Coronary artery (tissue), 2 donors: ENCODE measurements at regions not wholly inside any gene's neighbourhood (a gene's known extent, or its start where the extent isn't known, plus 50 kb on each side); places are given as distances from the start of the nearest gene placed in this dataset.

ENCODE experiments used
- DNase-seq: peaks from one replicate; pipeline ENCODE4 v3.0.0-alpha.2; 2017; ENCODE audit warnings: low spot score
- H3K27ac ChIP-seq, 2 donors: fragments of 200-600 bp; sonication (generic); one replicate each; pipeline ENCODE4 v1.5.1; 2016 to 2019
- H3K4me3 ChIP-seq: fragments of 200-600 bp; sonication (generic); 2 replicates; pipeline ENCODE4 v1.5.1; 2016; ENCODE audit warnings: mild to moderate bottlenecking, moderate library complexity
- TF ChIP-seq, protein P1 (sequence below): fragments of 200-600 bp; sonication (generic); IDR thresholded peaks from one replicate; pipeline ENCODE4 v1.5.1; 2019; ENCODE audit warnings: antibody characterized with exemption

DNA sequence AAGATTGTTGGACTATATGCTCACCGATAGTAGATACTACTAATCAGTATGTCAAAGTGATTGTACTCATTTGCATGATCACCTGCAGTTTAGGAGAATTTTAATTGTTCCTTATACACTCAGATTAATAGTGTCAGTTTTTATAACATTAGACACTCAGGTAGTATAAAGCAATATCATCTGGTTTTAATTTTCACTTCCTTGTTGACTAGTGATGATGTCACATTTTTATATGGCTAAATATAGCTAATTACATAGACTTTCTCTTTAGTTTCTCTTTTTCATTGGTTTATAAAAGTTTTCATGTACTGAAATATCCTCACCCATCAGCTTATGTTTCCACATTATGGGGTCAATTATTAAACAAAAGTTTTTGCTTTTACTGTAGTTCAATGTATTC, 1332.4 kb upstream of the ADGRL2 start:
- Histone ChIP-seq H3K27ac (no peak overlapping the region), H3K4me3 (no peak overlapping the region)
- no peak for DNase-seq
- TF ChIP-seq, protein P1, sequence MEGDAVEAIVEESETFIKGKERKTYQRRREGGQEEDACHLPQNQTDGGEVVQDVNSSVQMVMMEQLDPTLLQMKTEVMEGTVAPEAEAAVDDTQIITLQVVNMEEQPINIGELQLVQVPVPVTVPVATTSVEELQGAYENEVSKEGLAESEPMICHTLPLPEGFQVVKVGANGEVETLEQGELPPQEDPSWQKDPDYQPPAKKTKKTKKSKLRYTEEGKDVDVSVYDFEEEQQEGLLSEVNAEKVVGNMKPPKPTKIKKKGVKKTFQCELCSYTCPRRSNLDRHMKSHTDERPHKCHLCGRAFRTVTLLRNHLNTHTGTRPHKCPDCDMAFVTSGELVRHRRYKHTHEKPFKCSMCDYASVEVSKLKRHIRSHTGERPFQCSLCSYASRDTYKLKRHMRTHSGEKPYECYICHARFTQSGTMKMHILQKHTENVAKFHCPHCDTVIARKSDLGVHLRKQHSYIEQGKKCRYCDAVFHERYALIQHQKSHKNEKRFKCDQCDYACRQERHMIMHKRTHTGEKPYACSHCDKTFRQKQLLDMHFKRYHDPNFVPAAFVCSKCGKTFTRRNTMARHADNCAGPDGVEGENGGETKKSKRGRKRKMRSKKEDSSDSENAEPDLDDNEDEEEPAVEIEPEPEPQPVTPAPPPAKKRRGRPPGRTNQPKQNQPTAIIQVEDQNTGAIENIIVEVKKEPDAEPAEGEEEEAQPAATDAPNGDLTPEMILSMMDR, result no peak

DNA sequence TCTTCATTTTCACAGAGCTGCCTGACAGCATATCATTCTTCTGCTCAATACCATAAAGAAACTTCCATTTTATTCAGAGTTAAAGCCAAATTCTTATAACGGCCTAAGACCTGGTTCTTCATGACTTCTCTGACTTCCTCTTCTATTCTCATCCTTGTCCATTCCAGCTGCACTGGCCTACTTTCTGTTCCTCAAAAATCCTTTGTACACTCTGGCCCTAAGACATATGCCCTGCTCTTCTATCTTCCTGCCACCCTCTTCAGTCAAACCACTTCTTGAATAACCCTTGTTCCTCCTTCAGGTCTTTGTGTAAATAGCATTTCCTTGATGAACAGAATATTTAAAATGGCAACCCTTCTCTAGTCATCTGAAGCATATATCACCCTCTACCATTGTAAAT, 1338.7 kb upstream of the ADGRL2 start:
- TF ChIP-seq, protein P1, result no peak
- no peak overlapping the region for H3K4me3 ChIP-seq

DNA sequence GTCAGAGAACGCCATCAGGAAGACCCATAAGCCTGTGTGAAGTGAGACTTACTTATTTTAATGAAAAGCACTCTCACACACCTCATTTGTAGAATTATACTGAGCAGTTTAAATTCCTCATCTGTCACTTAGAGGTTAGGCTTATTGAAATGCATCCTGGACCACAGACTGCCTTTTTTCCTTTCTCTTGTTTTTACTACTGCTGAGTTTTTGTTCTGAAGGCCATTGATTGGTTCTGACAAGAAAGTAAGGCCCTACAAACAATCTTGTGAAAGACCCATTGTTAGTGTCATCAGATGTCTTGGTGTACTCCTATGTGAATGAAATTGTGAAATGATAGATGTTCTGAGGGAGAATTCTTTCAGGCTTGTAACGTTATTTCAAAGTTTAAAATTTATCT, 1343.3 kb upstream of the ADGRL2 start:
- no peak for DNase-seq
- H3K4me3 ChIP-seq, result no peak overlapping the region
- H3K27ac ChIP-seq, result no peak overlapping the region
- TF ChIP-seq, protein P1, result no peak

More for the DNA sequence above, 1338.7 kb upstream of the ADGRL2 start:
- DNase-seq, result no peak
- H3K27ac ChIP-seq, result no peak overlapping the region

DNA sequence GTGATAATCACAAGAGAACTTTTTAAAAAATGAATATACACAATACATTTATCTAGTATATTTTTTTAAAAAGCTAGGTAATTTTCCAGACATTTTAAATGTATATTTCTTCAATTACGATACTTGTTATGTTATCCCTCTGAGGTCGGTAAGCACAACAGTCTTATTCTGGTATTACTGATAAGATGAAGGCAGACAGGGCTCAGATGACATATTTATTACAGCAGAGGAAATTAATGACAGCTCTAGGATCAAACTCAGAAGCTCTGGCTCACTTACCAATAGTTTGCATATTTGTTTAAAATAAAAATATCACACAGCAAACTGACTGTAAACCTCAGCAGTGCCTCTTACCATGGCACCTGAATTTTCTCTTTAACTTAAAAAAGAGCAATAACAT, 1347.0 kb upstream of the ADGRL2 start:
- TF ChIP-seq, protein P1, result no peak
- H3K4me3 ChIP-seq, result no peak overlapping the region
- DNase-seq, result no peak

DNA sequence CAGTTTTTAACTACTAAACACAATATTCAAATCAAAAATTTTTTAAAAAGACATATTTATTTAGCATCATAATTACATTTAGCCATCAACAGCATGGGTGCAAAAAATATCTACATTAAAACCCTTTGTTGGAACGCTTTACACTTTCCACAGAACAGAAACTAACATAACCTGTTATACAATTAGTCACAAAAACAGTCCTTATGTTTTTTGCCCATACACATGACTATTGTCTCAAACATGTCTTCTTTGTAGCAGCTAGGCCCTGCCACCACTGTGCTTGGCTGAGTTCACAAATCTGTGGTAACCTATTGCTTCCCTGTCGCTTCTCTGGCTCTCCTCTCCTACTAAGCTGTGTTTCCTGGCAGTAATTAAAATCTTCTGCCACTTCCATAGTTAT, 1350.0 kb upstream of the ADGRL2 start:
- DNase-seq, result no peak
- TF ChIP-seq, protein P1, result no peak
- Histone ChIP-seq H3K27ac (no peak overlapping the region), H3K4me3 (no peak overlapping the region)

More for the DNA sequence above, 1347.0 kb upstream of the ADGRL2 start:
- H3K27ac ChIP-seq, result no peak overlapping the region

DNA sequence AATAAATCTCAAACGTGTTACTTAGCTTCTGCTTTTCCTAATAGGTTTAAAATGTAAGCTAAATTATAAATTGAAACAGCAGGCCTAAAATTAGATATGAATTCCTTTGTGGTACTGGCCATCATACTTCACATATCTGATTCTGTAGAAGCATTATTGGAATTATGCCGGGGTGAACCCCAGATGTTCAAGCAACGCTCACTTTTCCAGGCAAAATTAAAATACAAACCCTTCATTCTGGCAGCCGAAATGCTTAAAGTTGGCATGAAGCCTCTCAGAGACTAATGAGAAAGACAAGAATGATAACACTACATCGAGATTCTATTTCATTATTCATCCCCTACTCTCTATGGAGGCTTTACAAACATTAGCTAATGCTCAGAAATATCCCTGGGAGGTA, 1352.7 kb upstream of the ADGRL2 start:
- DNase-seq, result no peak
- TF ChIP-seq, protein P1, result no peak

DNA sequence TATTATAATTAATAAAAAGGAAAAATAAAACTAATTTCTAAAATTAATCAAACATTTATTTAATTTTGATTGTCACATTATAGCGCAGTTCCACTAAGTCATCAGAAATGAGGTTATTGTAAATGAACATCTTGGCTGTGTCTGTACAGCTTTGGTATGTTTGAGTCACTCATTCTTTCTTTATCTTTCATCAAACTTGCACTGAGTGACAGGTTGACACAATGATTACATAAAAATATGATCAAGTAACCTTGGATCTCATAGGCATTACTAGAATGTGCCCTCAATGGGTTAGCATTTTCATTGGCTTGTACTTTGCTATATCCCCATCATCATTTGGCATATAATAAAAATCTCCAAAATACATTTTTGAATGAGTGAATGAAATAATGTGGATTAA, 1353.2 kb upstream of the ADGRL2 start:
- TF ChIP-seq, protein P1, result no peak

More for the DNA sequence above, 1352.7 kb upstream of the ADGRL2 start:
- Histone ChIP-seq H3K27ac (no peak overlapping the region), H3K4me3 (no peak overlapping the region)

More for the DNA sequence above, 1353.2 kb upstream of the ADGRL2 start:
- no peak overlapping the region for H3K27ac ChIP-seq
- H3K4me3 ChIP-seq, result no peak overlapping the region
- no peak for DNase-seq
